Stomach (tissue), 8 donors: ENCODE measurements at regions not wholly inside any gene's neighbourhood (a gene's known extent, or its start where the extent isn't known, plus 50 kb on each side); places are given as distances from the start of the nearest gene placed in this dataset.
A peak's percentile ranks its signal among the peaks of the same experiment; 100 is the strongest.

Source experiments
- DNase-seq, 2 donors: peaks; one replicate each; pipeline versions ENCODE4 v3.0.0 to v3.0.0-alpha.2; 2013 to 2019
- H3K27ac ChIP-seq, 5 donors: fragments of 200-600 bp in 4 of 5; sonication (generic) in 4 of 5; one replicate each; pipeline ENCODE4 v1.5.1; 2013 to 2019; ENCODE audit warnings: mild to moderate bottlenecking in 1 of 5, moderate library complexity in 1 of 5
- H3K27me3 ChIP-seq, 3 donors: fragments of 200-600 bp; sonication (generic); one replicate each; pipeline ENCODE4 v1.5.1; 2017 to 2019; ENCODE audit warnings: mixed run types in 1 of 3
- H3K36me3 ChIP-seq, 4 donors: fragments of 200-600 bp; sonication (generic); 1 replicate in 3 of 4; 2 replicates in 1 of 4; pipeline ENCODE4 v1.5.1; 2016 to 2019
- H3K4me1 ChIP-seq, 4 donors: fragments of 200-600 bp; sonication (generic); one replicate each; pipeline ENCODE4 v1.5.1; 2016 to 2019
- H3K4me3 ChIP-seq, 4 donors: fragments of 200-600 bp; sonication (generic) in 3 of 4; one replicate each; pipeline ENCODE4 v1.5.1; 2016 to 2019; ENCODE audit warnings: mild to moderate bottlenecking in 1 of 4
- H3K9me3 ChIP-seq, 4 donors: fragments of 200-600 bp; sonication (generic); one replicate each; pipeline ENCODE4 v1.5.1; 2016 to 2019
- CTCF ChIP-seq, 7 experiments: fragments of 450-650 bp in 4 of 7; fragments of 200-600 bp in 3 of 7; sonication (generic) in 3 of 7; IDR thresholded peaks; one replicate each; pipeline ENCODE4 v1.5.1; 2016 to 2019; ENCODE audit warnings: antibody characterized with exemption in 7 of 7, control low read depth in 2 of 7, mild to moderate bottlenecking in 1 of 7
- EP300 ChIP-seq: sonication (generic); formaldehyde crosslinking; IDR thresholded peaks from one replicate; pipeline ENCODE4 v1.6.1; 2017; ENCODE audit warnings: antibody characterized with exemption
- POLR2A ChIP-seq, 4 donors: fragments of 450-650 bp; IDR thresholded peaks; one replicate each; pipeline ENCODE4 v1.6.1; 2016; ENCODE audit warnings: antibody characterized with exemption in 4 of 4, control low read depth in 2 of 4, mild to moderate bottlenecking in 1 of 4, moderate library complexity in 1 of 4
- POLR2AphosphoS5 ChIP-seq, 3 donors: sonication (generic); formaldehyde crosslinking; IDR thresholded peaks; one replicate each; pipeline ENCODE4 v1.6.1; 2016; ENCODE audit warnings: antibody characterized with exemption in 3 of 3
- WGBS, 5 donors: extraction: QIAGEN DNeasy Blood & Tissue Kit in 3 of 5; methylation state at CpG; one replicate each; pipeline versions ENCODE4 v1.1.5 to v1.1.7; 2013 to 2018; 5-methylcytosine and 5-hydroxymethylcytosine counted together
- intact Hi-C: fragments of 100-400 bp; cut with DNase I; formaldehyde crosslinking; loops from one replicate; pipeline ENCODE4 v1.15.1; 2023; ENCODE audit warnings: low total_unique reads
- donor health status: healthy with polysubstance abuse.
- donor health status: Bipolar disorder and iron deficiency.
- donor health status: healthy.

- no peaks in the 10 kb centered on the region for H3K27me3 ChIP-seq
- no peak for TF ChIP-seq POLR2A (IDR thresholded peaks at IDR 0.05)
- H3K27ac ChIP-seq: no peak overlapping the region
- no peak for DNase-seq
- peaks cover 0 to 7% (median 1%) of the 10 kb centered on the region in 4 donors for H3K4me1 ChIP-seq
- no peaks in the 10 kb centered on the region for H3K9me3 ChIP-seq
- intact Hi-C loops: no loop called here
- no peaks in the 10 kb centered on the region for H3K36me3 ChIP-seq
- H3K4me3 ChIP-seq: no peak overlapping the region
- 69 to 85% (median 72%) methylated on average over 7 of the region's 7 CpGs for WGBS, 5 donors
These were observed 1386.9 kb upstream of the WWC1 start for GRCh38 chr5:166904571-166904970.

GRCh38 chr5:166906991-166907713, 1384.3 kb upstream of the WWC1 start:
- Histone ChIP-seq H3K9me3 (no peaks in the 10 kb centered on the region), H3K27ac (no peak overlapping the region), H3K36me3 (no peaks in the 10 kb centered on the region), H3K4me1 (peaks cover 0 to 7% (median 1%) of the 10 kb centered on the region in 4 donors), H3K4me3 (no peak overlapping the region), H3K27me3 (no peaks in the 10 kb centered on the region)
- no peak for DNase-seq
- TF ChIP-seq POLR2A (IDR thresholded peaks at IDR 0.05) (no peak), POLR2AphosphoS5 (IDR thresholded peaks at IDR 0.05) (no peak), CTCF (IDR thresholded peaks at IDR 0.05) (no peak)
- WGBS, 5 donors: 49 to 69% (median 62%) methylated on average over 6 of the region's 6 CpGs
- intact Hi-C loops: no loop called here

- H3K4me1 ChIP-seq: peaks cover 0 to 7% (median 1%) of the 10 kb centered on the region in 4 donors
- no peaks in the 10 kb centered on the region for H3K9me3 ChIP-seq
- DNase-seq: peak in 1 of 2 donors; percentile 28
- no peak overlapping the region for H3K27ac ChIP-seq
- H3K36me3 ChIP-seq: no peaks in the 10 kb centered on the region
- intact Hi-C loops: no loop called here
- H3K4me3 ChIP-seq: no peak overlapping the region
- no peaks in the 10 kb centered on the region for H3K27me3 ChIP-seq
- TF ChIP-seq POLR2AphosphoS5 (IDR thresholded peaks at IDR 0.05) (peak in 1 of 3 donors; percentile 11), EP300 (no peak)
These were observed 1382.4 kb upstream of the WWC1 start for GRCh38 chr5:166909040-166909439.

GRCh38 chr5:166909926-166910325, 1381.5 kb upstream of the WWC1 start:
- H3K4me1 ChIP-seq: peaks cover 0 to 7% (median 1%) of the 10 kb centered on the region in 4 donors
- no peak overlapping the region for H3K27ac ChIP-seq
- DNase-seq: no peak
- intact Hi-C loops: no loop called here
- no peaks in the 10 kb centered on the region for H3K36me3 ChIP-seq
- no peaks in the 10 kb centered on the region for H3K27me3 ChIP-seq
- H3K4me3 ChIP-seq: no peak overlapping the region
- 82 to 97% (median 90%) methylated on average over 2 of the region's 2 CpGs for WGBS, 5 donors
- no peaks in the 10 kb centered on the region for H3K9me3 ChIP-seq
- TF ChIP-seq POLR2A (IDR thresholded peaks at IDR 0.05): no peak
- no peak for TF ChIP-seq POLR2AphosphoS5 (IDR thresholded peaks at IDR 0.05)
- TF ChIP-seq EP300: no peak
- no peak for TF ChIP-seq CTCF (IDR thresholded peaks at IDR 0.05)

- DNase-seq: no peak
- TF ChIP-seq POLR2A (IDR thresholded peaks at IDR 0.05): no peak
- no peak for TF ChIP-seq POLR2AphosphoS5 (IDR thresholded peaks at IDR 0.05)
- no peak for TF ChIP-seq CTCF (IDR thresholded peaks at IDR 0.05)
- TF ChIP-seq EP300: no peak
- H3K27ac ChIP-seq: no peak overlapping the region
- peaks cover 0 to 7% (median 1%) of the 10 kb centered on the region in 4 donors for H3K4me1 ChIP-seq
- H3K36me3 ChIP-seq: no peaks in the 10 kb centered on the region
- WGBS, 5 donors: 34 to 56% (median 46%) methylated on average over 3 of the region's 3 CpGs
- no peaks in the 10 kb centered on the region for H3K27me3 ChIP-seq
- H3K9me3 ChIP-seq: no peaks in the 10 kb centered on the region
- H3K4me3 ChIP-seq: no peak overlapping the region
- intact Hi-C loops: no loop called here
These were observed 1380.5 kb upstream of the WWC1 start for GRCh38 chr5:166910995-166911394.
